Stimulated activated CD8-positive, alpha-beta memory T cell treated with anti-CD3 and anti-CD28 coated beads, Interleukin-15, amount 100 ng/mL, for 1 hour (primary cell): ENCODE measurements at regions not wholly inside any gene's neighbourhood (a gene's known extent, or its start where the extent isn't known, plus 50 kb on each side); places are given as distances from the start of the nearest gene placed in this dataset.

Experiments used
- DNase-seq: peaks from one replicate; pipeline ENCODE4 v3.0.0-alpha.2; 2020; ENCODE audit warnings: low read depth

DNA sequence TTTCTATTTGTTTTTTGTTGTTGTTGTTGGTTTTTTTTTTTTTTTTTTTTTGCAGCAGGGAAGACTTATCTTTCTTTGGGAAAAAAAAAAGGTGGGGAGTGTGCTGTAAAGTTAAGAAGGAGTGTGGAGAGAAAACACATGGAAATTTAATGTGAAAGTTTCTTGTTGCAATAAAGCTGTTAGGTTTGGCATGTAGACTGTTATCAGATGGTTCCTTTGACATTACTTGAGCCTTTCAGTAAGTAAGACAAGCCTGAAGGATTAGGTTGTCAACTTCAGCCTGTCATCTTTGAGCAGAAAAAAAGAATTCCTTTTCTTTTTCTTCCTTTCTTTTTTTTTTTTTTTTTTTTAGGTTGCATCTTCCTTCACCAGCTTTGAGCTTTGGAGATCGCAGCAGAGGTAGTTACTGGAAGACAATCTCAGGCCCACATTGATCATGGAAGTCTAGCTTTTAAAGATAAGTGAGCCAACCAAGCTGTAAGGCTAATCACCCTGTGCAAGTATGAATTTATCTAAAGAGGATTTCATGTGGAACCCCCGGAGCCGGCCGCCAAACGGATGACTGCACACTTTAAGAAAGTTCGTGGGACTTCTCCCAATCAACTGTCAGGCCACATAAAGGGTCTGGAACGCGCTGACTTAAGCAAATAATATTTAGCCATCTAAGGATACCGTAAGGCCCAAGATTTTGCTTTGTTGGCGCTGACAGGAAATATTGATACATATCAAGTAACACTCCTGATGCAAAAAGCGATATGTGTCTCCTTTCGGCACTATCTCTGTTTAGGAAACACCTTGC, 1040.1 kb upstream of the NR2F2 start:
- no peak for DNase-seq

DNA sequence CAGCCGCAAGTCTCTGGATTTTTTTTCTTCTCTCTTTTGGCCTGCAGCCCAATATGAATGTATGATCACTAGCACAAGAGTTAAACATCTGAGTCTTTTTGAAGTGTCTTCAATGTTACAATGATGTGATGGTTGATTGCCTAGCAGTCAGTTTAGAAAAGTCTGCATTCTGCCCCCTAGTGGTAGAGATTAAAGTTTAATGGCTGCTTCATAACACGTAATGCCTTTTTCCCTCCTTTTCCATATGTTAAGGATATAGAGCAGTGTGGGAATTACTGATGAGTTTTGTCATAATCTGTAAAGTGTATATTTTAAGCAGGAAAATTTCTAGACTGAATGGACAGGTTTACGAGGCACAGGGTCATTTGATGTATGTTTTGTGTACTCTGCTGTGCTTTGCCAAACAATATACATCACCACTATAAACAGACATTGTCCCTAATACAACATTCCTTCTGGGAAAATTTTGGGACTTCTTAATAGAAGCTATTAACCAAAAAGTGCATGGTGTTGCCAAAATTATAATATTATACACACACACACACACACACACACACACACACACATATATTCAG, 1038.5 kb upstream of the NR2F2 start:
- DNase-seq, result no peak

DNA sequence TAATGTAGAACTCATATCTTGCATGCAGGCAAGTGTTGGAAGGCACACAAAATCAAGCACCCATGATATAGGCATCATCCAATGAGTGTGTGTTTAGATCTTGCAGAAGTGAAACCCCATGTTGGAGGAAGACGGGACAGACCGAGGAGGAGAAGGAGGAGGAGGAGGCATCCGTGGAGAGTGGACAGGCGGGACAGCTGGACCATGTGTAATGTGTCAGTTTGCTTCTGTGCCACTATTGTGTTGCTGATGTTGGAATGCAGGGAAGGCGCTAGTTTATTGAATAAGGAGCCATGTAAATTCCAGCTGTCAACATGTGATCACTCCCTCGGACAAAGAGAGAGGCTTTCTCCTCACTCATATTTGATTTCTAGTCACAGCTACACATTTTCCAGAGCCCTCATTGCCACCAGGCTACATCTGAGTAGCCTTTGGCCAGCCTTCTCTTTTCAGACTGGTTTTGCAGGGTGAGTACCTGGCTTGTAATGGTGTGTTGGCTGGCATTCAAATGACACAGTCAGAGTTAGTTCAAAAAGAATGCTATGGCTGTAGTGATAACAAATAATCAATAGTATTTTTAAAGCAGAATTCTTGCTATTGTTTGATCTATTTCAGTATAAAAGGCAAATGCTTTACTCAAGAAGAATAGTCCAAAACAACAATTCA, 1037.6 kb upstream of the NR2F2 start:
- no peak for DNase-seq

DNA sequence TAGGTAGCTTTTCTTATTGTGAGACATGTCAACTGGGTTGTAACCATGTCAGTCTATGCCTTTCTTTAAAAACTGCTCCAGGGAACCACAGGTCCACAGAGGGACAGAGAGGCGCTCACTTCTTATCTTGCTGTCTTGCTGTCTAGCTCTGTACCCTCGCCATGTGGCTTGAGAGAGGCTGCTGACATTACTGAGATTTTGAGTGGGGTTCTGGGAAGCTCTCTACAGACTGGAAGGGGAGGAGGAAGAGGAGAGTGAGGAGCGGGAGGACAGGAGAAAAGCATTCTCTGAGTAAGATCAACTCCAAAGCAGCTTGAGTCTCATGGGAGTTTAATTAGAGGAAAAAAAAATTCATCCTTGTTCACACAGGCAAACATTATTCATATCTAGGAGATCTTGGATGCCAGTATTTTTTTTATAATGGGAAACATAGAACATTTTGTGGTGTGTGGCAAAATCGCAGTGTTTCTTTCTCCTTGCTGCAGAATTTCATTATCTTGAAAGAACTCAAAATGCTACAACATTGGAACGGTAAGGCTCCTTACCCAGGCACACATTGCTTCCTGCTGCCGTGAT, 1037.0 kb upstream of the NR2F2 start:
- no peak for DNase-seq

DNA sequence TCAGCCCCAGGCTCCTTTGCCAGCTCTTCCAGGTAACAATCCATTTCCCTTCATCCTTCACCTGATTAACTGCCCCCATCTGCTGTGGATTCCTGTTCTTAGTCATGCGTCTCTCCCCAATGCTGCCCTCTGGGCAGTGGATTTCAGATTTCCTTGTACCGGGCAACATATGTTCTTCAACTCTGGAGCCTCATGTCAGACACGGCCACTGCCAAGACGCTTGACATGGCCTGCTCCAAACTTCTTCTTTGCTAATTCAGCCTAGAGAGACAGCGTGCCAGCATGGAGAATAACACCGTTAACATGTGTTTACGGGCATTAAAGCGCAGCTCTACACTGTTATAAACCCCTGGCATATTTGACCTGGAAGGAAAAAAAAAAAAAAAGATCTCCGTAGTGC, 1035.1 kb upstream of the NR2F2 start:
- no peak for DNase-seq

DNA sequence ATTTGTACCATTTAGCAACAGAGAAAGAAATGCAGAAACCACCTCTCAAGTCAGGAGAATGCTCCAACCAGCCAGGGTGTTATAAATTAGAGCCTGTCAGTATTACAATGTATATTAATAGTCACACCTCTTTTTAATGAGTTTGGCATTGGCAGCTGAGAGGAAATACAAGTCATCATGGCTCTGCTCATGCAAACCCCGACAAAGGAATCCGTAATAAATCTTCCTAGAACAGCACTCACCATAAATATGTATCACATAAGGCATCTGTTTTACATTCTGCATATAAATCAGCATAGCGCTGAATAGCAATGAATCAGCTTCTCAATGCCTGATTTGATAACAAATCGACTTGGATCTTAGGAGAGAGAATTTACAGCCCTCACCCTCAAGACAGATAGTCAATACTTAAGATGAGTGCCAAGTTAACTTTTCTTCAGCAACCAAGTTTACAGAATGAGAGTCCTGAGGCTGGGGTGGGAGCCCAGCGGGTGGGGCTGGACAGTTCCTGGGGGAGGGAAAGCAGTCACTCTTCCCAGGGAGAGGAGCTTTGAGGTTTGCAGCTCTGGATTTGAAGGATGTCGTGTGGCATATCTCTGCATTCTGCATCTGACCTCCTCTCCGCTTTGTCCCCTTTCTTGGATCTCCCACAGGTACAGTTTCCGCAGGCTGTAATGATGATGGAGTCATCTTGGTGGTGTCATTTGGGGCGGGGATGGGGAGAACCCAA, 1034.4 kb upstream of the NR2F2 start:
- no peak for DNase-seq

DNA sequence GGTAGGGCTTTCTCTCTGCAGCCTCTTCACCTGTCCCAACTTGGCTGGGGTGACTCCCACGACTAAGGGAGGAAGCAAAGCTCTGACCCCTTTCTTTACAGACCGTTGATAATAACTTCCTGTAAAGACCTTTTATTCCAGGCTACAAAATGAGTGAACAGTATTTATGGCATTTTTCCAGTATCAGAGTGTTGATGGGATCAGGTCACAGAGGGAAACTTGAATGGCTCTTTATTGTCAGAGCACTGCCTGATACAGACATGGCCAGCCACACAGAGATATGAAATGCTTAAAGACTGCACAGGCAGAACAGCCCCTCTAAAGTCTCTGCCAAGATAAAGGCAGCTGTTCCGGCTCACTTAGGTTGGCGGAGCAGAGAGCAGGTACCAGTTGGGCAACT, 1033.9 kb upstream of the NR2F2 start:
- no peak for DNase-seq

DNA sequence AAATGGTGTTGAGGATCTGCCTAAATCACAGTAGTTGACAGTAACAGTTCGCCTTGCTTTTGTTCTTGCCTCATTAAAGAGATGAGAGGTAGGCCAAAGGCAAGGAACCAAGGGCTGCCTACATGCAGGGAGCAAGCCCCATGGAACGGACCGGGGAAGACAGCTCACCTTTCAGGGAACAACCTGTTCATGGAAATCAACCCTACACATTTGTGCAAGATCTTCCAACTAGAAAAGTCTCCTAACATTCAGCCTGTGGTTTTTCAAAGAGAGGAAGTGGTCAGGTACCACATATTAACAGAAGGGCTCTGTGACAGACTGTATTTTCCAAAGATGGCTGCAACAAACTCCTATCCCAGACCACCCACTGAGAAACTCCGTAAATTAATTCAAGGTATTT, 1031.8 kb upstream of the NR2F2 start:
- DNase-seq, result no peak

DNA sequence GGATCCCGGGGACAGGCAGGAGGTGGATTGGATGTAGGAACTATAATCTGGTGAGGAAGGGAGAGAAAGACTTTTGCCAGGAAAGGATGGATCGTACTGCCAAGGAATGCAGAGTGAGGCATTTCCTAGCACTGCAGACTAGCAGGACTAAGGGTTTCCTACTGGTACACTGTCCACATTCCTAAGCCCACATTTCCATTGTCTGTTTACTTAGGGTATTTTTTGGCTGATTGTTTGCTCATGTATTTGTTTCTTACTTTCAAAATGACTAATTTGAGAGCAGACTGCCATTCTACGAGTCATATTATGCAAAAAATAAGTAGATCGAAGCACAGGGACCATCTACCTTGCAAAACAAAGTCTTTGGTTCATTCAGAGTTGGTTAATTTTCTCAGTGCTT, 1029.5 kb upstream of the NR2F2 start:
- DNase-seq, result no peak

DNA sequence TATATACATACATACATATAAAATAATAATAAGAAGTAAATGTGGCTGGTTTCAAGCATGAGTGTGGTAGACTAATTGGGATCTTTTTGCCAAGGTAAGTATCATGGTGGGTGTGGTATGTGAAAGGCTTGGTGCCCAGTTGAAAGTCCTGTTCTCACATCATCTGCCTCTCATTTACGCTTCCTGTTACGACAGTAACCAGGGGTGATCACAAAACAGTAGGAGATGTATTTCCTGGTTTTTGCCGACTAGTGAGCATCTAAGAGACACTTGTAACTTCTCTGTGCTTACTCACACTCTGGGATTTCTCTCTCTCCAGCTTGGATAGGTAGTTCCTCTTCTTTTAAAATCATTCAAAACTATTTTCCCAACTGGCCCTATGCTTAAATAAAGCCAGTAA, 1028.3 kb upstream of the NR2F2 start:
- DNase-seq, result no peak

DNA sequence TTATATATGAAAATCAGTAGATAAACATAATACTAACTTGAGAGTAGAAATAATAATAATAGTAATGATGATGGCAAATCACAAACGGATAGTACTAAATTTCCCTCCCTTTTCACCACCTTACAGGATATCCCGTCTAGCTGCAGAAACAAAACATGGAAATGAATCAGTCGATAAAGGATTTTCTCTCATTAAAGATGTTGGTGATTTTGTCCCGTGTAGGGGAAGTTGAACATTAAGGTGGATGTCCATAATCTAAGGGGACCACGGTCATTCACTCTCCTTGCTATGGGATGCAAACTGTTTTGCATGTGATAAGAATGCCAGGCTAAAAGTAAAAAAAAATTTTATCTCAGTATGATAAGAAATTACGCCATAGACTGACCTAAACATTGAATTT, 1027.7 kb upstream of the NR2F2 start:
- no peak for DNase-seq

DNA sequence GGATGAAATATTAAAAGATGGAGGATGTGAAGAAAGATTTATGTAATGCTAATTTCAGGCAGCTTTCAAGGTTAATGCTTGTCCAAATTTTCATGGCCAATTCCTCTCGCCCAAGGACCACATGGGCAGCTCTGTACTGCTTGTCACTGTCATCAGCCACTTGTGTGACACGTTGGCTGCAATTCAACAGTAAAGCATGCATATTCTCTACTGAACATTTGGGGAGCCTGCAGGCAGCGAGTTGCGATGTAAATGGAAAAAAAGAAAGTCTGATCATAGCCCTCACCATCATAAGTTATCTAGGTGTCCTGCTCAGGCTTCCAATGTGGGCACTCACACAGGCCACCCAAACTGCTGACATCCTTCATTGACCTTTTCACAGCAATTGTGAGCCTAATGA, 1026.8 kb upstream of the NR2F2 start:
- DNase-seq, result no peak

DNA sequence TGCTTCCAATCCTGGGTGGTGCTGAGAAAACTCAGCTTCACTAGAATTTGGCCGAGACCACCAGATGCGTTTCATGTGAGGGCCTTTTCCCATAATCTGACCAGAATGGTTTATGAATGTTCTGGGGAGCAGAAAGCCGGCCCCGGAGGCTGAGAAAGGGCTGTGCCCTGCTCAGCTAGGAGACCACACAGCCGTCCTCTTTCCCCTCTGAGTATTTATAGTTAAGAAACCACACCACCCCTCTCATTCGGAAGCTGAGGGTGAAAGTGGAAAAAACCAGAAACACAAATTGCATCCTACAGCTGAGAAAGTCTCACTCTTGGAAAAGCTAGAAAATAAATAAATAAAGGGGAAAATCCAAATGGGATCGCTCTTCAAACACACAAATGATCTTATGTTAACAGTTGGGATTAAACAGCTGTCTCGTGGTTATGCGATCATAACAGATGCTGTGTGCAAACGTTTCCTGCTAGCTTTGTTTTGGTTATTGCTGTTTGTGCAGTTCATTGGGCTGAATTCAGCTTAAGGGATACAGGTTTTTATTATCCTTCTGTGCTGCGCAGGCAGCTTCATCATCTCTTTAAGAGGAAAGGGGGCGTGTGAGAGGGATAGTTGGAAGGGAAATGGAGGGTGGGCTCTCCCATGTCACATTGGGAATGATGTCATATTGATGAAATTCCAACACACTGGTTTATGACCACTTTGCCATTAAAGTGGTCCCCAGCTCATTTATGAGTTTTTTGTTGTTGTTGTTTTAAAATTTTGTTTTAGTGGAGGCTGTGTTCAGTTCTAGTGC, 1026.2 kb upstream of the NR2F2 start:
- no peak for DNase-seq

DNA sequence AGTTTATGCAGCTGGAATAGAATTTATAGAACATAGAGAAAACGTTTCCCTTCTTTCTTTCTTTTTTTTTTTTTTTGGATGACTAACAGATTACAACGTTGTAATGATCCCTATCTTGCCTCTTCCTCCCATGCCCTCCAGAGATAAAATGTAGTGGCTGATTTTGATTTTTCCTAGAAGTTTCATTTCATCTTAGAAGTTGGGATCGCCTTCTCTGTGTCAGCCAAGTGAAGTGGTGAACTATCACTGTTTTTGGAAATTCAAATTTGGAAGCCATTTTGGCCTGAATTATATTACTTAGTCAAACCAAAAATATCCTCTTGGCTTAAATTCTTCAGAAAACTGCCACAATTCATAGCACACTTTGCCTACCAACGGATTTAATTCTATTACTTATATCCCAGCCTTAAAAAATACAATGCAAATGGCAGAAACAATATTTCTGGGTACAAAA, 1025.5 kb upstream of the NR2F2 start:
- no peak for DNase-seq

DNA sequence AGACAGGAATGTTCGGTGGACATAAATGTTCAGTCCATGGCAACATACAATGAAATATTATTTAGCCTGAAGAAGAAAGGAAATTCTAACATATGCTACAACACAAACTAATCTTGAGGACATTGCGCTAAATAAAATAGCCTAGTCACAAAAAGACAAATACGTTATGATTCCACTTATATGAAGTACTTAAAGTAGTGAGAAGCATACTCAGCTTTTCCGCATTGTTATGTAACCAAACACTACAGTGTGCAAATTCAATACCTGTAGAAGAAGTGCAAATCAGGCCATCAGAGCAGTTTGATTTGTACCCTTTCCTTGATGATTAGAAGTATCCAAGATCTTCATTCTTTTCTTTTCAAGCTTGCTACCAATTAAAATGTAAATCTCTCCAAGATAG, 1023.4 kb upstream of the NR2F2 start:
- DNase-seq, result no peak

DNA sequence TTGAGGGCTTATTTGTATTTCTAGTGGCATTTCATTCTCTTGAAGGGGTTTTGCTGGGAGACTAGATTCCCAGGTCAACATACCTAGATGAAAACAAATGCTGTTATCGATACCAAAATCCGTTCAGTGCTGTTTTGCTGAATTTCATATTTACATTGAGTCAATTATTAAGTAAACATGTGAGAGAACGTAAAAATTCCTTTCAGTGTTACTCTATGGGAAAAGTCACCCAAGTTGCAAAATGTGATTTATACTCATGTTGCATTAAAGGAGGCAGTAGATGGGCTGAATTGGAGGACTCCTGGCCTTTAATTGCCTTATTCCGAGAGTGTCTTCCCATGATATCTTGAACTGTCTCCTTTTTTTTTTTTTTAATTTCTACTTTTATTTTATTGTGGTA, 1011.3 kb upstream of the NR2F2 start:
- no peak for DNase-seq

DNA sequence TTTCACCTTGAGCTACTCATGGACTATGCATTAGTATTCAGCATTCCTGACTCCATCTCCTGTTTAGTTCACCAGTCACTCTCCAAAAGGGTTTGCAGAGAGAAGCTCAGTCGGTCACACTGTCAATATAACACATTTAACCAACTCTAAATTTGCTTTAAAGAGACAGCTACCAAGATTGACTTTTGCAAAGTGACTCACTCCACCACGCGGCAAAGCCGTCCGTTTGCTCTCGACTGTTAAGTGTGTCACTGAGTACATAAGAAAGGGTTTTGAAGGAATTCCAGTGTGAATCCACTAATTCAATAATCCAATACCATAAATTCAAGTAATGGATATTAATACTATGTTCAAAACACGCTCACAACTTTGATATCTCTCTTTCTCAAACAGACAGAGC, 1006.7 kb upstream of the NR2F2 start:
- no peak for DNase-seq

DNA sequence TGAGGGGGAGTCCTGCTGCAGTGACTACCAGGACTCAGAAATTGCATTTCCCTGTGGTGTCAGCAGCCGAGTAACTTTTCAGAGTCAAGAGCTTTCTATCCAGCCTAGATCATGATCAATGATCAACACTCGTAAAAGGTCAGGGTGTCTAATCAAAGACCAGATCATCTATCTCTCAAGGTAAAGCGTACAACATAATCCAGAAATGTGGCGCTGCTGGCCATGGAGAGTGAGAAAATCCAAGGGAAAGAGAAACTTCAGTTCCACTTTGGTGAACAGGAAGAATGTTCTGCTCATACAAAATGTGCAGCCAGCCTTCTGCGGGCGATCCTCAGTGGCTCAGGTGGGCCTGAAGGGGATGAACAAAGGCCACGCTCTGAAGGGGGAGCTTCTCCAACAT, 1005.8 kb upstream of the NR2F2 start:
- DNase-seq, result no peak

DNA sequence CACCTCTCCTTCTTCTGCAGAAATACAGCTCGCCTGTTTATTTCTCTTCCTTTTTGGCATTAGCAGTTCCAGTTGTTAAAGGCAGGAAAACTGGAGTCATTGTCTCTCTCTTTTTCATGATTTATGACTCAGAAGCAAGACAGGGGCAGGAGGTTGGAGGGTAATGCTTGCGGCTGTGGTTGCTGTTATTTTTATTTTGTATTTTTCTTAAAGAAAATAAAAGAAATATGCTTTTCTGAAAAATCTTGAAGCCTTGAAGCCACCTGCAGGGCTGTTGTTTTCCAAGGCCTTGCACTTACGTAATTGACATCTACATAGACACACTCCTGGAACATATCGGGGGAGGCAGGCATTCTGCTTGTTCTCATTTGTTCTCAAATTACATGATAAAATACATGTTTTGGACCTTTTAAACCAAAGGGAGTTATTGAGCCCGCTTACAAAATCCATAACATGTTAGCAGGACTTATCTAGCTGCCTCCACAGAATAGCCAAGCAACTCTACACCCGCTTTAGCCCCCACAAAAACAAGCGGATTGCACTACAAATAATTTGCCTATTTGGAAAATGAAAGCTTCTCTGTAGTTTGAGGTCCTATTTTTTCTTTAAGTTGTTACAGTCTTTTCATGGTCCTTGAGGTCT, 1004.6 kb upstream of the NR2F2 start:
- no peak for DNase-seq

DNA sequence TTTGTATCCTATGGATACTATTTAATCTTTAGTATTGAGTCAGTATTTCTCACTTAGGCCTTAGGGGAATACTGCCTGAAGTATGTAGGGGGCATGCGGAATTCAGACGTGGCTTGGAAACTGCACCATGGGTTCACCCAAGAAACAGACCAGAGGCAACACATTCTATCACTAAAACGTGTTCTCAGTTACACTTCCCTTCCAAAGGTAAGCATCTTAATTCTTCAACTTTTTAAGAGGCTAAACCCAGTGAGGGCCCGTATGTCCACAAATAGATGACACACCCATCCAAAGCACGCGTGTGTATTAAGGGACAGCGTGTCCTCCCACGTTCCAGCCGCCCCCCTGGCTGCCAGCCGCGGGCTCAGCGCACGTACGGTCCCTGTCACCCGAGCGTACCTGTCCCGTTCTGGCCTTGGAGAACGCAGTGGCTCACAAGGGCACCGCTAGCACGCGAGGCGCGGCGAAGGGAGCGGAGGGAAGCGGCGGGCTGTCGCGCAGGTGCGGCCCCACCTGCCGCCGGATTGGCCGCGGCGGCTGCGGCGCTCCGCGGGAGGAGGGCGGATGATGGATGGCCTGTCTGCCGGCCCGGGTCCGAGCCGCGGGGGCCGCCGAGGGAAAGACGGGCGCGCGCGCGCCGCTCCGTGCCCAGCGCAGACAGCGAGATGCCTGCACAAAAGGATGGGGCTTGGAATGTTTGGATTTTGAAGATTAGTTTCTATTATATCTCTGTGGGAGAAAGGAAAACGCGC, 1003.9 kb upstream of the NR2F2 start:
- no peak for DNase-seq

DNA sequence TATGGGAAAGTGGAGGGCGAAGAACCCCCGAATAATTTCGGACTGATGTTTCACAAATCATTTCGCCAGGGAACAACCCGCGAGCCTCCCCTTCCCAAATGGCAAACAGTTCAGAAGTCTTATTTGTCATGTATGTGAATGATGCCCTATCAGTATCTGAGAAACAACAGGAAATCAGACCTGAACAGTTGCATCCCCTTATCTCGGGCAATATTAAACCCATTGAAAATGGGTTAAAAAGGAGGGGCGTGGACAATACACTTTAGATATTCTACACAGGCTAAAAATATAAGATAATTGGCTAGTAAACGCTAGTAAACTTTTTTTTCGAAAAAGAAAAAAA, 1003.3 kb upstream of the NR2F2 start:
- no peak for DNase-seq
